IPS-NIHi7 (cell line): ENCODE measurements at regions not wholly inside any gene's neighbourhood (a gene's known extent, or its start where the extent isn't known, plus 50 kb on each side); places are given as distances from the start of the nearest gene placed in this dataset.
"Not testable (repeated sequence)": the region's sequence is repeated elsewhere in the genome, so short reads cannot be mapped to it uniquely, and the experiment has no call there.

Experiments used
- DNase-seq: peaks from one replicate; pipeline ENCODE4 v3.0.0; 2012; ENCODE audit warnings: mixed read lengths; ENCODE audit errors: extremely low spot score

DNA sequence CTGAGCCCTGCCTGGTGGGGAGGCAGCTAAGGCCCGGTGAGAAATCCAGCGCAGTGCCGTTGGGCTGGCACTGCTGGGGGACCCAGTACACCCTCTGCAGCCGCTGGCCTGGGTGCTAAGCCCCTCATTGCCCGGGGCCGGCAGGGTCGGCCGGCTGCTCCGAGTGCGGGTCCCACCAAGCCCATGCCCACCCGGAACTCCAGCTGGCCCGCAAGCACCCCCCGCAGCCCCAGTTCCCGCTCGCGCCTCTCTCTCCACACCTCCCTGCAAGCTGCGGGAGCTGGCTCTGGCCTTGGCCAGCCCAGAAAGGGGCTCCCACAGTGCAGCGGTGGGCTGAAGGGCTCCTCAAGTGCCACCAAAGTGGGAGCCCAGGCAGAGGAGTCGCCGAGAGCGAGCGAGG is 225.1 kb upstream of the ANKH start:
- DNase-seq: not testable (repeated sequence)

DNA sequence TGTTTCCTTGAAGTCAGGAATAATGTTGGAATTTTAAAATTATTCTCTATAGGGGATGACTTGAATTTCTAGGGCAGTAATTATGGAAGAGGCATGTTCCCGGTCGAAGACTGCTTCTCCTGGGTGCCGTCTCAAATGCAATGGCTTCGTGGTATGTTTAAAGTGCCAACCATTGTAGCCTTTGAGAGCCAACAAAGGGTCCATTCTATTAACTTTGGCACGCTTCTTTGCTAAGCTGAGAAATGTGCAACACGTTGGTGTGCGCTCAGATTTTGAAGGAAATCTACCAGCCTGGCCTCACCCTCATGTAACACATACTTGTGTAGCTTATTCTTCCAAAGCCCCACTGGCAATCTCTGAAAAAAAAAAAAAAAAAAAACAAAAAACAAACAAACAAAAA is 221.2 kb upstream of the ANKH start:
- no peak for DNase-seq

DNA sequence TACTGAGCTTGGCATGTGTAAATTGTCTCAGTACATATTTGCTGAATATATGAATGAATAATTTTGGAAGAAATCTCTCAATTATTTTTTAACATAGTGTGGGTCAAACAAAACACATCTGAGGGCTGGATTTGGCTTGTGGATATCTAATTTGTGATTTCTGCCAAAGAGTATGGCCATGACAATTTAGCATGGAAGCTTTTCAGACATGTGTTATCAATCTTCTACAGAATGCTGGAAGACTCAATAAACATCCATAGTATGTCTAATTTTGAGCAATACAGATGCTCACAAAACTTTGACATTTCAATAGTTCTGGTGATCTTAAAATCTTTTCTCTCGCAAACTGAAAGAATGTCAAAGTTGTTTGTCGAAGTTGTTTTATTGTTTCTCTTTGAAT is 214.1 kb upstream of the ANKH start:
- no peak for DNase-seq

DNA sequence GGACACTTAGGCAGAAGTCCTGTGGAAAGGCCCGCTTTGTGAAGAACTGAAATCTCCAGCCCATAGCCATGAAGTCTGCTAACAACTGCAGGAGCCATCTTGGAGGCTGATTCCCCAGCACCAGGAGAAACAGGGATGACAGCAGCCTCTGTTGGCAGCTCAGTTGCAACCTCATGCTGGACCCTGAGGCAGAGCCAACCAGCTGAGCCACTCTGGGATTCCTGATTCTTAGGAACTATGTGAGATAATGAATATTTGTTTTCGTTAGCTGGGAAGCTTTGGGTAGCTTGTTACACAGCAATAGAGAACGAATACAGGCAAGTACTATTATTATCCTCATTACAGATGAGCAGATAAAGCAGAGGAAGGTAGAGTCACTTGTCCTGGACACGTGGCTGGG is 210.5 kb upstream of the ANKH start:
- no peak for DNase-seq

- DNase-seq: no peak
Observed at GRCh38 chr5:15080219-15080618, 208.6 kb upstream of the ANKH start.

DNA sequence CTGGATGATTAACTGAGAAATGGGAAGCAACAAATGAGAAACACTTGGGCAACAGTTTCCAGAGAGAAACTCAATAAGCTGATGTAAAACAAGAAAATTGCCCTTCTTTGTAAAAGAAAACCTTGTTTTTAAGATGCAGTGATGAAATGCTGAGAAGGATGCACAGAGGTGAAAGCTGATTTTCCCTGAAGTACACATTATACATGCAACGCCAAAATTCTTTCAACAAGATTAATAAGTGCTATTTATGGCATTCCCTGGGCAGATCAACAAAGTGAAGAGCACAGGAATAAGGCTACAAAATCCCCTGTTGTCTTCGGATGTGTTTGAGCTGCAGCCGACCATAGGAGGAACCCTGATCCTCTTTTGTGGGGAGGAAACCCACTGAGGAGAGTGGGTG is 208.0 kb upstream of the ANKH start:
- no peak for DNase-seq

DNA sequence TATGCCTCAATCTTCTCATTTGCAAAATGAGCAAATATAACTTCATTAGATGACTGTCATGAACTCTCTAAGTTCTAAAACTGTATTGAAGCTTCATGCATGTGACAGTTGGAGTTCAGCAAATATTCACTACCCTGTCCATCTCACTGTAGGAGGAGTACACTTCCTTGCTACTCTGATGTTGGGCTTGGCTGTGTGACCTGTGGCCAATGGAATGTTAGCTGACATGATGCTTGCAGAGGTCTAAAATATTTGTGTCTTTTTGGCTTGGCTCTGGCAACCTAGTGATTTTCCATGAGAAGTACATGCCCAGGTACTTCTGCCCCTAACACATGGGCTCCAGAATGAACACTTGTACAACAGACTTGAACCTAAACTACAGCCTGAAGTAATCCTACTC is 203.1 kb upstream of the ANKH start:
- no peak for DNase-seq

DNA sequence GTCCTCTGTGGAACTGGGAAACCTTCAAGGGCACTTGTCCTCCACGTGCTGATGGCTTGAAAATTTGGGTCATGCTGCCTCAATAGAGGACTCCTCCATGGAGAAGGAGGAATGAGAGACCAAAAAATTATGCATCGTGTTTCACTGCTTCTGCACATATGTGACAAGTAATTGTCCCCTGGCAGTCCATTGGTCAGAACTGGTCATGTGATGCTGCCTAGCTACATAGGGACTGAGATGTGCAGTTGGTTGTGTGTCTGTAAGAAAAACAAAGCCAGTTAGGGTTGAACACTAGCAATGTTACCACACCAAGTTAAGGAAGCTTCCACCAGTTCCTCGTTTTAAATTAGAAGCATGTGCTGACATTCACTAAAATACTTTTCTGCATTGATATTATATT is 201.9 kb upstream of the ANKH start:
- no peak for DNase-seq

GRCh38 chr5:15070907-15071306 is 199.3 kb upstream of the ANKH start:
- no peak for DNase-seq

GRCh38 chr5:15069407-15069905 is 197.9 kb upstream of the ANKH start:
- DNase-seq: no peak

- DNase-seq: no peak
Observed at GRCh38 chr5:15065091-15065490, 193.5 kb upstream of the ANKH start.

GRCh38 chr5:15064396-15064795 is 192.8 kb upstream of the ANKH start:
- DNase-seq: no peak

DNA sequence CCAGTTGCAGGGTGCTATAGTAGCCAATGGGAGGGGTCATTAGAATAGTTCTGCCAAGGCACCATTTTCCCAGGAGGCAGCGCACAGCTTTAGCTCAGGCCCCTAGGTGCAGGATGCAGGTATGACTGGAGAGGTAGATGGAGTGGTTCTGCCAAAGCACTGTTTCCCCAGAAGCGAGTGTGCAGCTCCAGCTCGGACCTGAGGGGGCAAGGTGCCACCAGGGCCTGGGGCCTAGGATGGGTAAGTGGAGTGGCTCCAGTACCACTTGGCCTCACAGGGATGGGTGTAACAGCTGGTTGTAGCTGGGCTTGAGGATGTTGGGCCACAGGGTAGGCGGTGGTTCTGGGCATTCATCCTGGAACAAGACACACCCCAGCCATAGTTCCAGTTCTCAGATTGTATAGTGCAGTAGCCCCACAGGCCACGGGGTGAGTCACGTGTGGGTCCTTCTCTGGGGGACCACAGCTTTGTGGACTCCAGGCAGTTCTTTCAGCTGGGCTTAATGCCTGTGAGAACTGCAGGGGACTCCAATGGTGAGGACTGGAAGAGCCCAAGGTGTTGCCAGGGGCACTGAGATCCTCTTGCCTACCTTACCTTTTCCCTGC is 185.5 kb upstream of the ANKH start:
- DNase-seq: no peak

DNA sequence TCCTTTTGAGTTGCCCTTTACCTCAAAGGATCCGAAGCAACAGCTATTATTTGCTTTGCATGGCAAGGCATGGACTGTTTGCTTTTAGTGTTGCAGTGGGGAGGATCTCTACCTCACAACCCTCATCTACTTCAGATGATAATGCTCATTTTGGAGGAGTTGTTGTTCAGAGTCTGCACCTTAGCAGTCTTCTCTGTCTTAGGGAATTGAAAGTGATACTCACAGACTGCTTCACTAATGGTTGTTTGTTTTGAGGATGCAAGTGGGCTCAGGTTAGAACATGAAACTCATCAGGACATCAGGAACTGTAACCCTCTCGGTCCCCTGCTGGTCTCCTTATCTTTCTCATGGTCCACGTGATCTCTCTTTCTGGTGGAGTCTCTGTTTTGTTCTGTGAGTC is 172.9 kb upstream of the ANKH start:
- no peak for DNase-seq

GRCh38 chr5:15037247-15037908 is 165.8 kb upstream of the ANKH start:
- no peak for DNase-seq

GRCh38 chr5:15034379-15034778 is 162.8 kb upstream of the ANKH start:
- DNase-seq: peak; percentile 51

DNA sequence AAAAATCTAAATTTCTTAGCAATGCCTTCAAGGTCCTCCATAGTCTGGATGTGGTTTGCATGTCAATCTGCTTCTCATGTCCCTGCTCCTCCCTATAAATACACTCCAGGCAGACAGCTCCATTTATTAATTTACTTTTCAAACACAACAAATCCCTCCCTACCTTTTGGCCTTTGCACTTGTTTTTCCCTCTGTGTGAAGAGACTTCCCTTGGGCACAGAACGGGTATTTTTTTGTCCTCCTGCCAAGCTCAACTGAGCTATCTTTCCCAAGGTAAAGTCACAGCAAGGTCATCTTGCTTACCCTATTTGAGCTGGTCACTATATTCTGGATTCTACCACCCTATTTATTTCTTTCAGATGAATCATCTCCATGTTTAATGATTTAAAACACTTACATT is 159.6 kb upstream of the ANKH start:
- DNase-seq: no peak

DNA sequence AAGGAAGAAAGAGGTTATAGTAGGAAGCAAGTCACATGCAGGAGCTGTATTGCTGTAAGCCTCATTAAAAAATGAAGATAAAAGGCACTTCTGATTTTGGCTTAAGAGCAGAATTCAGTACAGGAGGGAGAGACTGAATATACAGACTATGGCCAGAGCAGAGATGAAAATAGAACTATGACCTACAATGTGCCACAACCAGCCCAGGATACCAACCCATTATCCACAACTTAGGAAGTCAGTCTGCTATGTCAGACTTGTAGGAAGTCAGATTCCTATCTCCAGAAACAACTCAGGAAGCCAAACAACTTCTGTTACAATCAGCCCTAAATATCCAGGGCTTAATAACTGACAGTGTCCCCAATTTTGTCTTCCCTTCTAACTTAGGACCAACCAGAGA is 156.2 kb upstream of the ANKH start:
- no peak for DNase-seq

- DNase-seq: peak; percentile 51
Observed at GRCh38 chr5:15026944-15027343, 155.4 kb upstream of the ANKH start.

GRCh38 chr5:15026011-15026893 is 154.7 kb upstream of the ANKH start:
- DNase-seq: no peak

DNA sequence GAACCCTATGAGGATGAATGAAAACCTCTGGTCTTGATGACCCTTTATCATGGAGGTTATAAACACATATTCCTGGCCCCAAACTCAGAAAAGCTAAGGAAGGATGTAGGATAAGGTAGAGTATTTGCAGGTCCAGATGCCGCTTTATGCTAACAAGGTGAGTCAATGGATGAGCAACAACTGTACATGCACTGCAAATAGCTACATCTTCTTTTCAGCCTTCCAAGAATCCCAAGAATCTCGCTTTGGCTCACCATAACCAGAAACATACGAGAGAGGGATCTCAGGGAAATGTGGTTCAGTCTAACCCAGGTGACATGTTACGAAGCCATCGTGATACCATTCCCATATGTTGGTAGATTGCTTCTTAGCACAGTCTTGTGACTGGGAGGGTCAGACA is 152.3 kb upstream of the ANKH start:
- DNase-seq: no peak

- no peak for DNase-seq
Observed at GRCh38 chr5:15023266-15023665, 151.7 kb upstream of the ANKH start.
